ENCODE measurements at regions not wholly inside any gene's neighbourhood (a gene's known extent, or its start where the extent isn't known, plus 50 kb on each side); places are given as distances from the start of the nearest gene placed in this dataset.

DNA sequence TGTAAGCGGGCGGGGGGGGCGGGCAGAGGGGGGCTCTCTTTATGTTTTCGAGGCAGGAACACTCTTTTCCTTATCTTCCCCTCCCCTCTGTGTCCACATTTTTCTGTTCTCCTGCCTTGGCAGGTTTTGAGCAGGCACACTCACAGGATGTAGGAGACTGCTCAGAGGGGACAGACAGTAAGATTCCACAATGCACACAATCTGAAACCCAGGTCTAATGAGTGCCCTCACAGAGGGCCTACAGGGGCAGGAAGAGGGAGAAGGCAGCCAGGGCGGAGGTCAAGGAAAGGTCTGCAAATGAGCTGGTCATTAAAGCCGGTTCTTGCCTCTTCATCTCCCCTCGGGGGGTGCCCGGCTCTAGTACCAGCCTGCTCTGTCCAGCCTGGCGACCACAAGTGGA lies 106.1 kb upstream of the ATP6AP2 start:
- TF ChIP-seq, protein P1, sequence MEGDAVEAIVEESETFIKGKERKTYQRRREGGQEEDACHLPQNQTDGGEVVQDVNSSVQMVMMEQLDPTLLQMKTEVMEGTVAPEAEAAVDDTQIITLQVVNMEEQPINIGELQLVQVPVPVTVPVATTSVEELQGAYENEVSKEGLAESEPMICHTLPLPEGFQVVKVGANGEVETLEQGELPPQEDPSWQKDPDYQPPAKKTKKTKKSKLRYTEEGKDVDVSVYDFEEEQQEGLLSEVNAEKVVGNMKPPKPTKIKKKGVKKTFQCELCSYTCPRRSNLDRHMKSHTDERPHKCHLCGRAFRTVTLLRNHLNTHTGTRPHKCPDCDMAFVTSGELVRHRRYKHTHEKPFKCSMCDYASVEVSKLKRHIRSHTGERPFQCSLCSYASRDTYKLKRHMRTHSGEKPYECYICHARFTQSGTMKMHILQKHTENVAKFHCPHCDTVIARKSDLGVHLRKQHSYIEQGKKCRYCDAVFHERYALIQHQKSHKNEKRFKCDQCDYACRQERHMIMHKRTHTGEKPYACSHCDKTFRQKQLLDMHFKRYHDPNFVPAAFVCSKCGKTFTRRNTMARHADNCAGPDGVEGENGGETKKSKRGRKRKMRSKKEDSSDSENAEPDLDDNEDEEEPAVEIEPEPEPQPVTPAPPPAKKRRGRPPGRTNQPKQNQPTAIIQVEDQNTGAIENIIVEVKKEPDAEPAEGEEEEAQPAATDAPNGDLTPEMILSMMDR (IDR thresholded peaks at IDR 0.05): no peak
- no peak for TF ChIP-seq POLR2A (IDR thresholded peaks at IDR 0.05)

Data from uterus (tissue), 2 donors.